ENCODE measurements at regions not wholly inside any gene's neighbourhood (a gene's known extent, or its start where the extent isn't known, plus 50 kb on each side); places are given as distances from the start of the nearest gene placed in this dataset.

GRCh38 chr6:151679941-151680340, 127.5 kb upstream of the ESR1 start:
- TF ChIP-seq FOXA1 (IDR thresholded peaks at IDR 0.05) (no peak), SP1 (IDR thresholded peaks at IDR 0.05) (no peak), ZNF384 (IDR thresholded peaks at IDR 0.05) (no peak), FOXK2 (IDR thresholded peaks at IDR 0.05) (no peak), ELF4 (IDR thresholded peaks at IDR 0.05) (no peak), CTBP1 (IDR thresholded peaks at IDR 0.05; ENCODE audit: borderline replicate concordance) (no peak), BHLHE40 (IDR thresholded peaks at IDR 0.05; ENCODE audit: borderline replicate concordance) (no peak)
- TF ChIP-seq, protein P1, sequence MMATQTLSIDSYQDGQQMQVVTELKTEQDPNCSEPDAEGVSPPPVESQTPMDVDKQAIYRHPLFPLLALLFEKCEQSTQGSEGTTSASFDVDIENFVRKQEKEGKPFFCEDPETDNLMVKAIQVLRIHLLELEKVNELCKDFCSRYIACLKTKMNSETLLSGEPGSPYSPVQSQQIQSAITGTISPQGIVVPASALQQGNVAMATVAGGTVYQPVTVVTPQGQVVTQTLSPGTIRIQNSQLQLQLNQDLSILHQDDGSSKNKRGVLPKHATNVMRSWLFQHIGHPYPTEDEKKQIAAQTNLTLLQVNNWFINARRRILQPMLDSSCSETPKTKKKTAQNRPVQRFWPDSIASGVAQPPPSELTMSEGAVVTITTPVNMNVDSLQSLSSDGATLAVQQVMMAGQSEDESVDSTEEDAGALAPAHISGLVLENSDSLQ (IDR thresholded peaks at IDR 0.05), result no peak
